ENCODE measurements at regions not wholly inside any gene's neighbourhood (a gene's known extent, or its start where the extent isn't known, plus 50 kb on each side); places are given as distances from the start of the nearest gene placed in this dataset.

DNA sequence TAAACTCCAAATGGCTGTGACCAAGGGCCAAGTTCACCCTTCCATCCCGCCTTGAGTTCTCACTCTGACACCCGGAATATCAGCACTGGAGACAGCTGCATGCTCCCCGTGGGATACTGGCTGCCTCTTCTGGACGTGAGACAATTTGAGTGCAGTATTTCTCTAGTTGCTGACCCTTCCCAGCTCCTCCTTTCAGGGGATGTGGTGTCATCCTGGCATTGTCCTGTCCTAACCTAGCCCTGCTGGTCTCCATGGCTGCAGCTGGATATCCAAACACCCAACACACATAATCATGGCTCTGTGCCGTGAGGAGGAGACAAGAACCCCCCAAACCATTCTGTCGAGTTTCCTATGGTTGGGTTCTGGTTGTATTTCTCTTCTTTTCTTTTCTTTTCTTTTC, 82.6 kb downstream of the PAX1 start:
- no peak overlapping the region for H3K4me2 ChIP-seq (ENCODE audit: low read depth, low read length, poor library complexity, severe bottlenecking)
- no peaks in the 10 kb centered on the region for H3K27me3 ChIP-seq (ENCODE audit: insufficient read depth, low read length, poor library complexity, severe bottlenecking)
- H3F3A ChIP-seq (ENCODE audit: low read depth), result no peaks in the 10 kb centered on the region
- no peak overlapping the region for H3K9ac ChIP-seq (ENCODE audit: low read depth, low read length, poor library complexity, severe bottlenecking)
- H3K4me3 ChIP-seq (ENCODE audit: low read length, poor library complexity, severe bottlenecking), result no peak overlapping the region
- H2AFZ ChIP-seq (ENCODE audit: low read length), result no peak overlapping the region
- H3K79me2 ChIP-seq (ENCODE audit: insufficient read depth, low read length), result no peaks in the 10 kb centered on the region
- no peaks in the 10 kb centered on the region for H4K20me1 ChIP-seq (ENCODE audit: insufficient read depth, low read length, poor library complexity, severe bottlenecking)
- no peaks in the 10 kb centered on the region for H3K36me3 ChIP-seq (ENCODE audit: insufficient read depth, low read length)
- no peak for TF ChIP-seq EZH2phosphoT487 (IDR thresholded peaks at IDR 0.05; ENCODE audit: borderline replicate concordance)
- TF ChIP-seq, protein P1, sequence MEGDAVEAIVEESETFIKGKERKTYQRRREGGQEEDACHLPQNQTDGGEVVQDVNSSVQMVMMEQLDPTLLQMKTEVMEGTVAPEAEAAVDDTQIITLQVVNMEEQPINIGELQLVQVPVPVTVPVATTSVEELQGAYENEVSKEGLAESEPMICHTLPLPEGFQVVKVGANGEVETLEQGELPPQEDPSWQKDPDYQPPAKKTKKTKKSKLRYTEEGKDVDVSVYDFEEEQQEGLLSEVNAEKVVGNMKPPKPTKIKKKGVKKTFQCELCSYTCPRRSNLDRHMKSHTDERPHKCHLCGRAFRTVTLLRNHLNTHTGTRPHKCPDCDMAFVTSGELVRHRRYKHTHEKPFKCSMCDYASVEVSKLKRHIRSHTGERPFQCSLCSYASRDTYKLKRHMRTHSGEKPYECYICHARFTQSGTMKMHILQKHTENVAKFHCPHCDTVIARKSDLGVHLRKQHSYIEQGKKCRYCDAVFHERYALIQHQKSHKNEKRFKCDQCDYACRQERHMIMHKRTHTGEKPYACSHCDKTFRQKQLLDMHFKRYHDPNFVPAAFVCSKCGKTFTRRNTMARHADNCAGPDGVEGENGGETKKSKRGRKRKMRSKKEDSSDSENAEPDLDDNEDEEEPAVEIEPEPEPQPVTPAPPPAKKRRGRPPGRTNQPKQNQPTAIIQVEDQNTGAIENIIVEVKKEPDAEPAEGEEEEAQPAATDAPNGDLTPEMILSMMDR (conservative IDR thresholded peaks at IDR 0.05; ENCODE audit: low read length), result no peak
- H3K9me3 ChIP-seq (ENCODE audit: insufficient read depth, low read depth, low read length), result no peaks in the 10 kb centered on the region
- no peaks in the 10 kb centered on the region for H3K4me1 ChIP-seq (ENCODE audit: insufficient read depth, low read length, poor library complexity, severe bottlenecking)
- no peaks in the 10 kb centered on the region for H3K9me2 ChIP-seq (replicated peaks; ENCODE audit: low read depth, low read length)

DNA sequence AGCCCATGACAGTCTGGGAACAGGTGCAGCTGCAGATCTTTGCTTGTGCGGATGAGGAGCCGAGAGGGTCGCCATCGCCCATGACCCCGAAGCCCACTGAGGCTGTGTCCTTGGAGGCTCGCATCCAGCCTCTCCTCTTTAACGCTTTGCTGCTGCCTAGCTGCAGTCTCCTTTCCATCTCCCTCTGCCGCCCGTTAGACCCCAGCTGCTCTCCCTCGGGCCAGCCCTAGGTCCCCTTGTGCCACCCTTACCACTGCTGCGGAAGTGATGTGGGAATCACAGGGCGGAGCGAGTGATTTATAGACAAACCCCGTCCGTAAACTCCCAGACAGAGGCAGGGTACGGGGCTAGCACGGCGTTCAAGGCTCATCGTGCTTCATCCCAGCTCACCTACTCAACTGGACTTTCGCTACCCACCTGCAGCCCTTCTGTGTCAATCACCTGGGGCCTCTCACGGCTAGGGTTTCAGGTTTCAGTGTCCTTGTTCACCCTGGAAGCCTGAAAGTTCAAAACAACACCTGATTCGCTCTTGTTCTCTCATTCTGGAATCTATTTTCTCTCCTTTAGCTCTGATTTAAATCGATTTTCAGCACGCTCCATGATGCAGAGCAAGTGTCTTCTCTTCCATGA, 76.1 kb downstream of the PAX1 start:
- Histone ChIP-seq H2AFZ (ENCODE audit: low read length) (no peak overlapping the region), H3K9me2 (replicated peaks; ENCODE audit: low read depth, low read length) (no peaks in the 10 kb centered on the region), H3F3A (ENCODE audit: low read depth) (no peaks in the 10 kb centered on the region), H3K79me2 (ENCODE audit: insufficient read depth, low read length) (no peaks in the 10 kb centered on the region), H4K20me1 (ENCODE audit: insufficient read depth, low read length, poor library complexity, severe bottlenecking) (no peaks in the 10 kb centered on the region), H3K27me3 (ENCODE audit: insufficient read depth, low read length, poor library complexity, severe bottlenecking) (peaks cover 3% of the 10 kb centered on the region), H3K9me3 (ENCODE audit: insufficient read depth, low read depth, low read length) (no peaks in the 10 kb centered on the region), H3K4me2 (ENCODE audit: low read depth, low read length, poor library complexity, severe bottlenecking) (no peak overlapping the region), H3K36me3 (ENCODE audit: insufficient read depth, low read length) (no peaks in the 10 kb centered on the region), H3K4me1 (ENCODE audit: insufficient read depth, low read length, poor library complexity, severe bottlenecking) (no peaks in the 10 kb centered on the region), H3K4me3 (ENCODE audit: low read length, poor library complexity, severe bottlenecking) (no peak overlapping the region), H3K9ac (ENCODE audit: low read depth, low read length, poor library complexity, severe bottlenecking) (no peak overlapping the region)
- TF ChIP-seq, protein P1 (conservative IDR thresholded peaks at IDR 0.05; ENCODE audit: low read length), result no peak
- TF ChIP-seq EZH2phosphoT487 (IDR thresholded peaks at IDR 0.05; ENCODE audit: borderline replicate concordance), result no peak

DNA sequence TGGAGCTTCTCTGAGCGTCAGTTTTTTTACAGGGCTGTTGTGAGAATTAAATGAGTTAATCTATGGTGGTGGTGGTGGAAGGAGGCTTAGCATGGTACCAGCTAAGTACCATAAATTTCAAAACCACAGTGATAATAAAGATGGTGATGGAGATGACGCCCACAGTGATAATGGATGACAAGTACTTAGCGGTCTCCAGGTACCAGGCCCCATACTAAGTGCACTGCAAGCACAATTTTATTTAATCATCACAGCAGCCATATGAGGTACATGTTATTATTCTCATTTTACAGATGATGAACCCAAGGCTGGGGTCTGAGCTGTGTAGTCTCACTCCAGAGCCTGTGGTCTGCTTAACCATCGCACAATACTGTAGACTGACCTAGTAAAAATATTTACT, 75.1 kb downstream of the PAX1 start:
- Histone ChIP-seq H3K9ac (ENCODE audit: low read depth, low read length, poor library complexity, severe bottlenecking) (no peak overlapping the region), H3K9me2 (replicated peaks; ENCODE audit: low read depth, low read length) (no peaks in the 10 kb centered on the region), H3K9me3 (ENCODE audit: insufficient read depth, low read depth, low read length) (no peaks in the 10 kb centered on the region), H3F3A (ENCODE audit: low read depth) (no peaks in the 10 kb centered on the region), H3K4me2 (ENCODE audit: low read depth, low read length, poor library complexity, severe bottlenecking) (no peak overlapping the region), H3K79me2 (ENCODE audit: insufficient read depth, low read length) (no peaks in the 10 kb centered on the region), H3K27me3 (ENCODE audit: insufficient read depth, low read length, poor library complexity, severe bottlenecking) (peaks cover 3% of the 10 kb centered on the region), H3K4me1 (ENCODE audit: insufficient read depth, low read length, poor library complexity, severe bottlenecking) (no peaks in the 10 kb centered on the region), H3K36me3 (ENCODE audit: insufficient read depth, low read length) (no peaks in the 10 kb centered on the region), H3K4me3 (ENCODE audit: low read length, poor library complexity, severe bottlenecking) (no peak overlapping the region), H4K20me1 (ENCODE audit: insufficient read depth, low read length, poor library complexity, severe bottlenecking) (no peaks in the 10 kb centered on the region), H2AFZ (ENCODE audit: low read length) (no peak overlapping the region)
- TF ChIP-seq EZH2phosphoT487 (IDR thresholded peaks at IDR 0.05; ENCODE audit: borderline replicate concordance), result no peak
- TF ChIP-seq, protein P1 (conservative IDR thresholded peaks at IDR 0.05; ENCODE audit: low read length), result no peak

Data from Loucy (cell line).